ENCODE measurements at regions not wholly inside any gene's neighbourhood (a gene's known extent, or its start where the extent isn't known, plus 50 kb on each side); places are given as distances from the start of the nearest gene placed in this dataset.

DNA sequence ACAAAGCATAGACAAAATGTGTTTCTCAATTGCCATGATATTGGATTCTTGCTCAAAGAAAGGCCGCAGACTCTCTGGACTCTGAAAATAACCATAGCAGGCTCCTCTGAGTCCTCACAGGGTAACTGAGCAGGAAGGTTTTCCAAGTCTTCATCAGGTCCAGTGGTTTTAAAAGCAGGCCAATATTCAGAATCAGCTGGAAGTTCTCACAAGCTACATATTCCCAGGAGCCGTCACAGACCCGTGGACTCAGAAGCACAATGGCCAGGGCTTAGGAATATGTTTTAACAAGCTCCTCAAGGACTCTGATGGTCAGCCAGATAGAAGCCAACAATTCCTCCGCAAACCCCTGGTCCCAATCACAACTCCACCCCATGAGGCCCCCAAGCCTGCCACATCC is 256.1 kb upstream of the ADAMTS9 start:
- no peak for DNase-seq (ENCODE audit: low spot score)

DNA sequence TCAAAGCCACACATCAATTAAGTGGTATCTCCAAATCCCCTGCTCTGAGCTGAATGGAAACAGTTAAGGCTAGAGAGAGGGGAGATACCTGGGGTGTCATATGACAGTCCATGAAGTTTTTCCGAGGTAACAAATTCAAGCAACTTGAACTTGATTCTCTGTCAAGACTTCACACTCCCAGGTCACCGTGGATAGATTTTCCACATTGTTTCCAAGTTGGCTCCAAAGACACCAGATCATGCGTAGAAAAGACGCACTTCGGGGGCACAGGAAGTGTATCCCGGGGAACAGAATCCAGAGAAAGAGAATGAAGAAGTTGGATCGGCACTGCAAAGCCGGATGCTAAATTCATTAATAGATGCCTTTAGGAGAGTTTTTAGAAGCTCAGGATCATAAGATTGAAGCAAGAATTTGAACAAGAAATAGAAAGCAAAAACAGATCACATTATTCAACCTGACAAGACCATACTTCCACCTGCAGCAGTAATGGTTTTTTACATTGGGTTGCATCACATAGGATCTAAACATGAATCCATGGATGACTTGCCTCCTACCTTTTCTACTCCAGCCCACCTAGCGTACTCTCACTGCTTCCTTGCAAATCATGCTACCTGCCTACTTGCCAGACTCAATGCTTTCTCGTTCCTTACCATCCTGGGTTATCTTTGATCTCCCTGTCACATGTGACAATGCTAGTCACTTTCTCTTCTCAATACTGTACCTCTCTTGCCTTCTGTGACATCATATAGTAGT is 253.0 kb upstream of the ADAMTS9 start:
- no peak for DNase-seq (ENCODE audit: low spot score)

DNA sequence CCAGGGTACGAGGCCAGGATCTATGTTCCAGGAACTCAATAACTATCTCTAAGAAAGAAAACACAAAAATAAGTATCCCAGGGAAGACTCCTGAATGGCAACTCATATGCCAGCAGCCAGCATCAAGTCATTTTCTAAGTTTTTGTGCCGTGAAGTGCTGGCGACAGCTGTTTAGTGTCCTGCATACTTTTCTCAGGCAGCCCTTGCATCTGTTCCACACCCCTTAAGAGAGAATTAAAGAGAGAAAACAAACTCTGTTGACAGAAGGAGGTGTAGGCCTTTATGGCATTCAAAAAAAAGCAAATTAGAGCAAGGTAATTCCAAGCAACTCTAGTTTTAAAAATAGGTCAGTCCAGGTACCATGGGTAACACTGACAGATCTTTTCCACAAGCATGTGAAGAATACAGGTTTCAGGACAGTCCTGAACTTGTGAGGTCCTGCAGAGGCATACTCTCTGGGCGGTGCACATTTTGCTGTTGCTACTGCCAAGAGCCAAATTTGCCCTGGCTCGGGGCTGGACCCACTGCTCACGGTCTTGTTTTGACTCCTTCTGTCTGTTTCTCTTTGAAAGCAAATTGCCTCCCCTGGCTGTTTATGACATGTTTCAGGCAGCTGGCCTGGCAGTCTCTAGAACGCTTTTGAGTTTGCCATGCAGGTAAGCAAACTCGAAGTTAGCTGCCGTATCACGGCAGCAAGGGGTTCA is 252.1 kb upstream of the ADAMTS9 start:
- no peak for DNase-seq (ENCODE audit: low spot score)

DNA sequence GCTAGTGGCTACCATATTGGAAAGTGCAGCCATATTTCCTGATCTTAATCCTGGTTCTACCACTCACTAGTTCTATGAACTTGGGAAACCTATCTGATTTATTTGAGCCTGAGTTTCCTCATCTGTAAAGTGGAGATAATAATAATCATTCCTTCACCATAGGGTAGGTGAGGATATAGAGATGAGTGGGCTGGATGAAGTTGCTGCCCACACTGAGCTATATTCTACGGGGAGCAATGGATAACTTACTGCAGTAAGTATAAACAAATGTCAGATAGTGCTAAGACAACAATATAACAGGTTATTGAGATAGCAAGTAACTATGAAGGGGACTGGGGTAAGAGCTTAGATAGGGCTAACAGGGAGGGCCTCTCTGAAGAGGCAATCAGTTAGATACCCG is 251.5 kb upstream of the ADAMTS9 start:
- DNase-seq (ENCODE audit: low spot score): no peak

DNA sequence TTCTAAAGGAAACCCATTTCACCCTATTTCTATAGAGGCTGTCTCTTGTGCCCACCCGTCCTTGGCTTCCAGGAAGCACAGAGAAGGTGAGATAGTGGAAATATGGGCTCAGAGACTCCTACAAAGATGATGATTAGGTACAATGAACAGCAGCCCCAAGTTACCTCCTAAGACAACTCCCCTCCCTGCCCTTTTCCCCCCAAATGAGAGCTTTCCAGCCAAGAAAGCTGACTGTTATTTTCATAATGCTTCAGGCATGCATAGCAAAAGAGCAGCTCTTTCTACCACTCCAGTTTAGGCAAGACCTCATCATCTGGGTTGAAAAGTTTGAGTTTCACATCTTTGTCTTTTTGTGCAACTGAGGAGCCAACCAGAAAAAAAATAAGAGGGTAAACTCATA is 248.8 kb upstream of the ADAMTS9 start:
- DNase-seq (ENCODE audit: low spot score): no peak

DNA sequence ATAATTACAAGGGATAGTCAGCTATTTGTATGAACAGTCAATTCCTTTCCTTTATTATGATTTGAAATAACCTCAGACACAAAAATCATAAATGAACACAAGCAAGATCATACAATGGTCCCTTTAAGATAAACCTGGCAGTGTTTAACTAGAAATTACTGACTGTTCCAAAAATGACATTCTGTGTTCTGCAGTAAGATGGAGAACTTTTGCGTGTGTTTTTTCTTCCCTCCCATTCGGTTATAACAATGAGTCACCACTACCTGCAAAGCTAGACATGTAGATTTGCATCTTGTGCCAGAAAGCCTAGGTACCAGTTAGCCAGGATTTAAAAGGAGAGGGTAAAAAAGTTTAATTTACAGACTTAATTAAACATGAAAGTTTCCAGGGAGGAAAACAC is 248.2 kb upstream of the ADAMTS9 start:
- DNase-seq (ENCODE audit: low spot score): no peak

- DNase-seq (ENCODE audit: low spot score): no peak
These were observed 245.0 kb upstream of the ADAMTS9 start for GRCh38 chr3:64932666-64933342.

DNA sequence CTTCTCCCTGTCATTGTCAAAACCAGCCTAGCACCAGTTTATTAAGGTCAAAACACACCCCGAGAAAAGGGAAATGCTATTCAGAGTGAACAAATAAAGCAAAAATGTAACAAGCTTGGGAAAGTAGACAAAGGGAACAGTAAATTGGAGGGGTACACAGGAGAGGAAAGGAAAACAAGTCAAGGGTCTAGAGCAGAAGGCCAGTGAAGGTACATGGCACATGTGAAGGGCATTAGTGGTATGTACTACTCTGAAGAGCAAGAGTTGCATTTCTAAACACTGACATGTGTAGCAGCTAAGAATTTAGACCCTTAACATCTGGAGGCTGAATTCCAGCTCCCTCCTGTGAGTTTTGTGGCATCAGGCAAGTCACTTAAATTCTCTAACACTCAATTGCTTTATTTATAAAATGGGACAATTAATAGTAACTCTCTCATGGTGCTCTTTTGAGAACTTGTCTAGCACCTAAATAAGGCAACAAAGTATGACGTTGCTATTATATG is 244.3 kb upstream of the ADAMTS9 start:
- DNase-seq (ENCODE audit: low spot score): no peak

- no peak for DNase-seq (ENCODE audit: low spot score)
These were observed 243.1 kb upstream of the ADAMTS9 start for GRCh38 chr3:64930891-64931290.

GRCh38 chr3:64928683-64929082 is 240.9 kb upstream of the ADAMTS9 start:
- no peak for DNase-seq (ENCODE audit: low spot score)

GRCh38 chr3:64927689-64928088 is 239.9 kb upstream of the ADAMTS9 start:
- no peak for DNase-seq (ENCODE audit: low spot score)

GRCh38 chr3:64925575-64925974 is 237.8 kb upstream of the ADAMTS9 start:
- DNase-seq (ENCODE audit: low spot score): no peak

GRCh38 chr3:64924961-64925360 is 237.2 kb upstream of the ADAMTS9 start:
- DNase-seq (ENCODE audit: low spot score): no peak

- no peak for DNase-seq (ENCODE audit: low spot score)
These were observed 234.4 kb upstream of the ADAMTS9 start for GRCh38 chr3:64922213-64922612.

DNA sequence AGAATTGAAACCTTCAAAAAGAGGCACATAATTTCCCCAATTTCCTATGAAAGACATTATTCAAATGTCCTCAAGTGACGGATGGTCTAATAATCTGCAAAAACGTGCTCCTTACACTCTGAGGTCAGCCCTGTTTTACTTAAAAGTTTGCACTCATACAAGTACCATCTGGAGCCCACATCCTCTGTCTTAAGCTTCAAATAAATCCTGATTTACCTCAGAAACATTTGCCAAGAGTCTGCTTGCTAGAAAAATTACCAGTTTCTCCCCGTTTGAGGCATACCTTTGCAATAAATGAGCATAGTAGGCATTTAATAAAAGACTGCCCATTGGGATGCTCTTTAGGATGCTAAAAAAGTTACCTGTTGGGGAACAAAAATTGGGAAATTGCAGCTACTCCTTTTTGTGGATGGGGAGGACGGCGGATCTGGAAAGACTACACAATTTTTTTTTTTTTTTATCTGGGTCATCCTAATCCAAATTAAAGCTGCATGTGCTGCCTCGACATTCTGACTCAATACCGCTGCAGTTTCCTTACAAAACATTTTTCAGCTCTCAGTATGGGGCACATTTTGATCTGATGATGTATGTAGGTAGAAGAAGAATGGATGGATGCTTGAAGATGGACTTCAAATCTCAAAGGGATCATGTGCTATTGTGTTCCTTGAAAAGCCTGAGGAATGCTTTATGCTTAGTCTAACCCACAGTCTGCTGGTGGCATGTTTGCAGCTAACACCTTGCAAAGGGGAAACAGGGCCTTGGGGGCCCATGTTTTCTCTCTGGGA is 233.7 kb upstream of the ADAMTS9 start:
- DNase-seq (ENCODE audit: low spot score): no peak

- DNase-seq (ENCODE audit: low spot score): no peak
These were observed 232.1 kb upstream of the ADAMTS9 start for GRCh38 chr3:64919934-64920333.

GRCh38 chr3:64918989-64919388 is 231.2 kb upstream of the ADAMTS9 start:
- no peak for DNase-seq (ENCODE audit: low spot score)

DNA sequence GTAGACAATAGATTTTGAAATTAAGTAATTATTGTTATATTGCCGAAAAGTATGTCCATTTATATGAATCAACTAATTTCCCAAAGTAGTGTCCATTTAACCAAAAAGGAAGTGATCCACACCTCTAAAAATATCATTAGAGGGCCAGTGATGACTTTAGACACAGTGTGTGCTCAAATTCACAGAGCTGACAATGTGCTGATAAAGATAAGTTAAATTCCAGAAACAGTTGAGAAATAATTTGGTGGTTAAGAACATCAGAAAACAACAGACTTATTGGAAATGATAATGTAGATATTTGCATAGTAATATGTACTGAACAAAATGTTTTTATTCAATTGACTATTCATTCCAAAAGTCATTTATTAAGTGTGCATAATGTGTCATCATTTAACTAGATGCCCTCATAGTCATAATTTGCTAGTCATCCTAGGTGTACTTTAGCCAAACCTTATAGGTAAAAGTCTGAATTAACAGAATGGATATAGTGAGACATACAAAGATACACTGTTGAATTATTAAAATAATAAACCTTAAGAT is 230.2 kb upstream of the ADAMTS9 start:
- no peak for DNase-seq (ENCODE audit: low spot score)

DNA sequence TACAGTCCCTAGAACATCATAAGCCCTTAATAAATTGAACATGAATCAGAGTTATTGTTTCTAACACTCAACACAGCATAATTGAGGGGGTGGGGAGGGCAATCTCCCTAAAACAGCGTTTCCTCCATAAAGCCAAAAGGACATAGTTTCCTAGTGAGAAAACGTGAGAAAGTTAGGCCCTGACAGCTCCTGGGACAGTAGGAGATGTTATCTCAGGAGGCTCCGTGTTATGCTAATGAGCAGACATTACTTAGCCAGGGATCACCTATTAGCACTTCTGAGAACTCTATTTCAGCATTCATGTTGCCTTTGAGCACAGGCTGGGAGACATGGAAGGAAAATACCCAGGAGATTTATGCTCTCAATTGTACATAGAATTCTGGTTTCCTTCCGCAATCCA is 229.1 kb upstream of the ADAMTS9 start:
- DNase-seq (ENCODE audit: low spot score): no peak

DNA sequence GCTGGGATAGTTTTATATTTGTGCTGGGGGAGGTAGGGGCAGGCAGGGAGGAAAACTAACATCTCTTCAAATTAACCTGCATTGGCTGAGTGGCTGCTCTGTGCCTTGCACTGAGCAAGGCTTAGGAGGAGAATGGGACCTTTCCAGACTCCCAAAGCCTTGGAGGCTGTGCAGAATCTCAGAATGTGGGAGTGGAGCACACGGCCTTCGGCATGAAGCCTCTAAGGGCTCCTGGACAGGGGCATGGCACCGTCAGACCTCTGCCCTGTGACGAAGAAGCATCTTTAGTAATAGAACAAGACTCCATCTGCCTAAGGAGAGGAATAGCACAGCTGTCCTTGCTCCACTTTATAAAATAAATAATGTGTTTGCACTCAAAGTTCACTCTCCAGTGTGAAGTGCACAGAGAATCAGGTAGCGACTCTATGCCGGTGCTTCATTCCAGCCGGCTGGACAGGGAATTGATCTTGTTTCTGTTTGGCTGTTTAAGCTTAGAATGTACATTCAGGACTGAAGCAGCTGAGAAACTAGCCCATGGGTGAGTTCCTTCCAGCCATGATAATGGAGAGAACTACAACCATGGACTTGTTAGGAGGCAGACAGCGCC is 228.5 kb upstream of the ADAMTS9 start:
- no peak for DNase-seq (ENCODE audit: low spot score)

DNA sequence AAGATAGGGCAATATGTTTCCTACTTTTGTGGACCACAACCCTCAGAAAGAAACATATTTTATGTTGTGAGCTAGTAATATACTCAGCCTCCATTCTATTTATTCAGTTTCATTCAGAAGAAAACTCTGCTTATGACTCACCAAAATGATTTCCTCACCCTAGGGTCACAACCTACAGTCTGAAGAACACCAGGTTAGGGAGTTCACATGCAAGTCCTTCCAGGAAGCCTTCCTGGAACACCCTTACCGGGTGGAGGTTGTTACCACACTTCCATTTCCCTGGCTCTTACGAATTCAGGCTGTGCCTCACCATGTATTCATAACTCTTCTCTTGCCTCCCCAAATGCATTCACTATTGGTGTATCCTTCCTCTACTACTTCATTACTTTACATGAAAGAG is 228.0 kb upstream of the ADAMTS9 start:
- DNase-seq (ENCODE audit: low spot score): no peak

DNA sequence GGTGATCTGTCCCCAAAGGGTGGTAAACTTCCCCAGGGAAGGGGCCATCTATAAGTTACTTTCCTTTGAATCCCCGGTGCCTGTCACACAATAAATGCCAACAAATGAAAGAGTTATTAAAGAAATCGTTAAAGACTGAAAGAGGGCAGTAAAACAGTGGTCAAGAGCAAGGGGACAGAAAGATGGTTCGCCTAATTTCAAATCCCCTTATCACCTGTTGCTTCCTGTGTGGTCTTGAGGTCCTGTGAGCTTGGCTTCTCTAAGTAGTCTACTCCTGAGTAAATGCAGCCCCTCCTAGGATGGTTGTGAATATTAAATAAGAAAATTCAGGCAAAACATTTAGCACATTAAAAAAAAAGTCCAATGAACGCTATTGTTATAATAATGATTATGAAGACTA is 225.7 kb upstream of the ADAMTS9 start:
- no peak for DNase-seq (ENCODE audit: low spot score)

All from HuH-7.5 (cell line).